Gastrocnemius medialis (tissue), 4 donors: ENCODE measurements at regions not wholly inside any gene's neighbourhood (a gene's known extent, or its start where the extent isn't known, plus 50 kb on each side); places are given as distances from the start of the nearest gene placed in this dataset.

Source experiments
- POLR2A ChIP-seq, 2 donors: fragments of 450-650 bp; IDR thresholded peaks; one replicate each; pipeline ENCODE4 v1.6.1; 2017; ENCODE audit warnings: antibody characterized with exemption in 2 of 2, mild to moderate bottlenecking in 2 of 2, moderate library complexity in 2 of 2
- TF ChIP-seq, protein P1 (sequence below), 5 experiments: fragments of 450-650 bp in 3 of 5; fragments of 200-600 bp in 2 of 5; sonication (generic) in 2 of 5; IDR thresholded peaks in 4 of 5; conservative IDR thresholded peaks in 1 of 5; 1 replicate in 4 of 5; 2 replicates in 1 of 5; pipeline ENCODE4 v1.5.1; 2016 to 2019; ENCODE audit warnings: antibody characterized with exemption in 5 of 5, mild to moderate bottlenecking in 3 of 5, moderate library complexity in 3 of 5

DNA sequence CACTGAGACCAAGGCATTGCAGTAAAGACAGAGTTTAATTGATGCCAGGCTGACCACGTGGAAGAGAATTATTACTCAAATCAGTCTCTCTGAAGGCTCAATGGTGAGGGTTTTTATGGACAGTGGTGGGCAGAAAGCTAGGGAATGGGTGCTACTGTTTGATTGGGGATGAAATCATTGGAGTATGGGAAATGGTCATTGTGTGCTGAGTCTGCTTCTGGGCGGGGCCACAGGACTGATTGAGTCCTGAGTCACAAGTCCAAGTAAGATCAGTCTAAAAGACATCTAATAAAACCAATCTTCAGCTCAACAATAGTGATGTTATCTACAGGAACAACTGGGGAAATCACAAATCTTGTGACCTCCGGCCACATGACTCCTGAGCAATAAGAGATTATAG lies 868.4 kb downstream of the SORCS3 start:
- TF ChIP-seq, protein P1, sequence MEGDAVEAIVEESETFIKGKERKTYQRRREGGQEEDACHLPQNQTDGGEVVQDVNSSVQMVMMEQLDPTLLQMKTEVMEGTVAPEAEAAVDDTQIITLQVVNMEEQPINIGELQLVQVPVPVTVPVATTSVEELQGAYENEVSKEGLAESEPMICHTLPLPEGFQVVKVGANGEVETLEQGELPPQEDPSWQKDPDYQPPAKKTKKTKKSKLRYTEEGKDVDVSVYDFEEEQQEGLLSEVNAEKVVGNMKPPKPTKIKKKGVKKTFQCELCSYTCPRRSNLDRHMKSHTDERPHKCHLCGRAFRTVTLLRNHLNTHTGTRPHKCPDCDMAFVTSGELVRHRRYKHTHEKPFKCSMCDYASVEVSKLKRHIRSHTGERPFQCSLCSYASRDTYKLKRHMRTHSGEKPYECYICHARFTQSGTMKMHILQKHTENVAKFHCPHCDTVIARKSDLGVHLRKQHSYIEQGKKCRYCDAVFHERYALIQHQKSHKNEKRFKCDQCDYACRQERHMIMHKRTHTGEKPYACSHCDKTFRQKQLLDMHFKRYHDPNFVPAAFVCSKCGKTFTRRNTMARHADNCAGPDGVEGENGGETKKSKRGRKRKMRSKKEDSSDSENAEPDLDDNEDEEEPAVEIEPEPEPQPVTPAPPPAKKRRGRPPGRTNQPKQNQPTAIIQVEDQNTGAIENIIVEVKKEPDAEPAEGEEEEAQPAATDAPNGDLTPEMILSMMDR (IDR thresholded peaks at IDR 0.05 in 4 of 5, conservative IDR thresholded peaks at IDR 0.05 in 1 of 5), result no peak
- no peak for TF ChIP-seq POLR2A (IDR thresholded peaks at IDR 0.05)
